Neural progenitor cell (in vitro differentiated cells): ENCODE measurements at regions not wholly inside any gene's neighbourhood (a gene's known extent, or its start where the extent isn't known, plus 50 kb on each side); places are given as distances from the start of the nearest gene placed in this dataset.
"Not testable (repeated sequence)": the region's sequence is repeated elsewhere in the genome, so short reads cannot be mapped to it uniquely, and the experiment has no call there.

ENCODE experiments used
- DNase-seq: peaks from one replicate; pipeline ENCODE4 v3.0.0-alpha.2; 2016; ENCODE audit warnings: low spot score
- H2AFZ ChIP-seq: fragments of 200-600 bp; sonication (generic); replicated peaks from 2 replicates; pipeline ENCODE4 v1.6.1; 2016; ENCODE audit warnings: antibody characterized with exemption
- H3F3A ChIP-seq: fragments of 200-600 bp; sonication (generic); 2 replicates; pipeline ENCODE4 v1.6.1; 2016; ENCODE audit warnings: antibody characterized with exemption, low read depth
- H3K27ac ChIP-seq: fragments of 200-600 bp; sonication (generic); 2 replicates; pipeline ENCODE4 v1.5.1; 2016; ENCODE audit warnings: mild to moderate bottlenecking
- H3K27me3 ChIP-seq: fragments of 200-600 bp; sonication (generic); 2 replicates; pipeline ENCODE4 v1.6.1; 2016; ENCODE audit warnings: mild to moderate bottlenecking, moderate library complexity
- H3K36me3 ChIP-seq: fragments of 200-600 bp; sonication (generic); 2 replicates; pipeline ENCODE4 v1.5.1; 2016
- H3K4me1 ChIP-seq: fragments of 200-600 bp; sonication (generic); 2 replicates; pipeline ENCODE4 v1.6.1; 2016; ENCODE audit warnings: mixed run types
- H3K4me2 ChIP-seq: fragments of 200-600 bp; sonication (generic); 2 replicates; pipeline ENCODE4 v1.6.1; 2016
- H3K4me3 ChIP-seq: fragments of 200-600 bp; sonication (generic); 2 replicates; pipeline ENCODE4 v1.5.1; 2016
- H3K79me2 ChIP-seq: fragments of 200-600 bp; sonication (generic); 2 replicates; pipeline ENCODE4 v1.6.1; 2016; ENCODE audit warnings: low read depth
- H3K9ac ChIP-seq: fragments of 200-600 bp; sonication (generic); 2 replicates; pipeline ENCODE4 v1.6.1; 2016
- H3K9me3 ChIP-seq: fragments of 200-600 bp; sonication (generic); 2 replicates; pipeline ENCODE4 v1.5.1; 2016; ENCODE audit warnings: low read depth
- H4K20me1 ChIP-seq: fragments of 200-600 bp; sonication (generic); 2 replicates; pipeline ENCODE4 v1.6.1; 2016; ENCODE audit warnings: low read depth
- H3K27ac Mint-ChIP-seq: 3 replicates; pipeline ENCODE4 v1.8.0; 2021; ENCODE audit warnings: mixed read lengths
- H3K27me3 Mint-ChIP-seq: 2 replicates; pipeline ENCODE4 v1.8.0; 2022; ENCODE audit warnings: low read depth, mild to moderate bottlenecking, inconsistent platforms, moderate library complexity, mixed read lengths; ENCODE audit not compliant: insufficient read depth
- H3K36me3 Mint-ChIP-seq: 3 replicates; pipeline ENCODE4 v1.8.0; 2021; ENCODE audit warnings: mixed read lengths
- H3K4me1 Mint-ChIP-seq: 3 replicates; pipeline ENCODE4 v1.8.0; 2021; ENCODE audit warnings: mixed read lengths
- H3K4me3 Mint-ChIP-seq: 3 replicates; pipeline ENCODE4 v1.8.0; 2021; ENCODE audit warnings: mild to moderate bottlenecking, moderate library complexity, mixed read lengths
- H3K9me3 Mint-ChIP-seq: 3 replicates; pipeline ENCODE4 v1.8.0; 2020; ENCODE audit warnings: mixed read lengths
- CTCF ChIP-seq: fragments of 200-600 bp; sonication (generic); IDR thresholded peaks from 2 replicates; pipeline ENCODE4 v1.5.1; 2017; ENCODE audit warnings: antibody characterized with exemption, mild to moderate bottlenecking
- EZH2 ChIP-seq: fragments of 200-600 bp; sonication (generic); IDR thresholded peaks from 2 replicates; pipeline ENCODE4 v1.6.1; 2017; ENCODE audit warnings: antibody characterized with exemption, mild to moderate bottlenecking, moderate library complexity
- EZH2phosphoT487 ChIP-seq: fragments of 200-600 bp; sonication (generic); IDR thresholded peaks from 2 replicates; pipeline ENCODE4 v1.6.1; 2017; ENCODE audit warnings: antibody characterized with exemption

- Mint-ChIP-seq H3K36me3 (no peaks in the 10 kb centered on the region), H3K4me3 (no peak overlapping the region), H3K27ac (no peak overlapping the region), H3K9me3 (peaks cover 6% of the 10 kb centered on the region), H3K27me3 (no peaks in the 10 kb centered on the region), H3K4me1 (no peaks in the 10 kb centered on the region)
- H4K20me1 ChIP-seq, result no peaks in the 10 kb centered on the region
- TF ChIP-seq EZH2 (no peak), CTCF (no peak), EZH2phosphoT487 (no peak)
- no peak overlapping the region for H3K9ac ChIP-seq
- no peaks in the 10 kb centered on the region for H3F3A ChIP-seq
- no peak overlapping the region for H3K4me2 ChIP-seq
- peaks cover 22% of the 10 kb centered on the region for H3K27me3 ChIP-seq
- no peak overlapping the region for H3K4me3 ChIP-seq
- no peaks in the 10 kb centered on the region for H3K36me3 ChIP-seq
- H3K79me2 ChIP-seq, result no peaks in the 10 kb centered on the region
- no peaks in the 10 kb centered on the region for H3K9me3 ChIP-seq
- no peaks in the 10 kb centered on the region for H3K4me1 ChIP-seq
- H2AFZ ChIP-seq, result no peak overlapping the region
- no peak overlapping the region for H3K27ac ChIP-seq
- DNase-seq, result no peak
Observed at GRCh38 chr12:30164382-30165318, 380.9 kb upstream of the TMTC1 start.

- H3K4me1 ChIP-seq, H3K27ac Mint-ChIP-seq, H3K27me3 Mint-ChIP-seq, H3K36me3 ChIP-seq, H4K20me1 ChIP-seq, H3K9ac ChIP-seq, H2AFZ ChIP-seq, H3K4me3 ChIP-seq, H3K4me1 Mint-ChIP-seq, H3K36me3 Mint-ChIP-seq, H3K27me3 ChIP-seq, H3K4me3 Mint-ChIP-seq, DNase-seq, H3K4me2 ChIP-seq, H3K79me2 ChIP-seq, H3K27ac ChIP-seq, H3K9me3 ChIP-seq, H3F3A ChIP-seq: not testable (repeated sequence)
- peaks cover 13% of the 10 kb centered on the region for H3K9me3 Mint-ChIP-seq
Observed at GRCh38 chr12:30156833-30157232, 373.1 kb upstream of the TMTC1 start.

GRCh38 chr12:30155001-30155730 lies 371.4 kb upstream of the TMTC1 start:
- H3K9me3 ChIP-seq, result no peaks in the 10 kb centered on the region
- no peak for DNase-seq
- Mint-ChIP-seq H3K4me3 (no peak overlapping the region), H3K27me3 (peaks cover 2% of the 10 kb centered on the region), H3K36me3 (peaks cover 4% of the 10 kb centered on the region), H3K4me1 (no peaks in the 10 kb centered on the region), H3K9me3 (peaks cover 7% of the 10 kb centered on the region), H3K27ac (no peak overlapping the region)
- H2AFZ ChIP-seq, result no peak overlapping the region
- H3K79me2 ChIP-seq, result no peaks in the 10 kb centered on the region
- no peaks in the 10 kb centered on the region for H3K36me3 ChIP-seq
- no peaks in the 10 kb centered on the region for H3K4me1 ChIP-seq
- H3K27me3 ChIP-seq, result no peaks in the 10 kb centered on the region
- H3F3A ChIP-seq, result no peaks in the 10 kb centered on the region
- no peak overlapping the region for H3K4me3 ChIP-seq
- H3K9ac ChIP-seq, result no peak overlapping the region
- no peaks in the 10 kb centered on the region for H4K20me1 ChIP-seq
- no peak overlapping the region for H3K4me2 ChIP-seq
- TF ChIP-seq EZH2phosphoT487, result no peak
- no peak for TF ChIP-seq EZH2
- TF ChIP-seq CTCF, result no peak
- no peak overlapping the region for H3K27ac ChIP-seq

GRCh38 chr12:30153981-30154380 lies 370.2 kb upstream of the TMTC1 start:
- no peaks in the 10 kb centered on the region for H3K4me1 ChIP-seq
- TF ChIP-seq EZH2, result no peak
- no peak for TF ChIP-seq CTCF
- no peak for TF ChIP-seq EZH2phosphoT487
- no peak overlapping the region for H3K4me3 ChIP-seq
- no peaks in the 10 kb centered on the region for H3K36me3 ChIP-seq
- no peak overlapping the region for H2AFZ ChIP-seq
- peaks cover 2% of the 10 kb centered on the region for H3K27me3 Mint-ChIP-seq
- no peak for DNase-seq
- H3K9me3 ChIP-seq, result no peaks in the 10 kb centered on the region
- no peak overlapping the region for H3K27ac Mint-ChIP-seq
- H3K36me3 Mint-ChIP-seq, result peaks cover 4% of the 10 kb centered on the region
- H3K9ac ChIP-seq, result no peak overlapping the region
- no peaks in the 10 kb centered on the region for H3K4me1 Mint-ChIP-seq
- no peak overlapping the region for H3K4me3 Mint-ChIP-seq
- H3K27ac ChIP-seq, result no peak overlapping the region
- no peaks in the 10 kb centered on the region for H3F3A ChIP-seq
- H3K9me3 Mint-ChIP-seq, result peaks cover 7% of the 10 kb centered on the region
- no peak overlapping the region for H3K4me2 ChIP-seq
- H3K27me3 ChIP-seq, result no peaks in the 10 kb centered on the region
- no peaks in the 10 kb centered on the region for H3K79me2 ChIP-seq
- H4K20me1 ChIP-seq, result no peaks in the 10 kb centered on the region
